Hepatocyte (in vitro differentiated cells): ENCODE measurements at regions not wholly inside any gene's neighbourhood (a gene's known extent, or its start where the extent isn't known, plus 50 kb on each side); places are given as distances from the start of the nearest gene placed in this dataset.
"Not testable (repeated sequence)": the region's sequence is repeated elsewhere in the genome, so short reads cannot be mapped to it uniquely, and the experiment has no call there.

Experiments
- DNase-seq: peaks from one replicate; pipeline ENCODE4 v3.0.0-alpha.2; 2016; ENCODE audit warnings: low spot score
- H2AFZ ChIP-seq: fragments of 200-600 bp; sonication (generic); 2 replicates; pipeline ENCODE4 v1.6.0; 2016; ENCODE audit warnings: antibody characterized with exemption, mild to moderate bottlenecking
- H3K27ac ChIP-seq: fragments of 200-600 bp; sonication (generic); 2 replicates; pipeline ENCODE4 v1.5.1; 2016; ENCODE audit warnings: mild to moderate bottlenecking
- H3K27me3 ChIP-seq: fragments of 200-600 bp; sonication (generic); 2 replicates; pipeline ENCODE4 v1.6.1; 2016
- H3K36me3 ChIP-seq: fragments of 200-600 bp; sonication (generic); replicated peaks from 2 replicates; pipeline ENCODE4 v1.5.1; 2016; ENCODE audit warnings: low read depth; ENCODE audit not compliant: insufficient read depth
- H3K4me1 ChIP-seq: fragments of 200-600 bp; sonication (generic); 2 replicates; pipeline ENCODE4 v1.5.1; 2016; ENCODE audit warnings: mild to moderate bottlenecking, moderate library complexity; ENCODE audit not compliant: insufficient read depth
- H3K4me2 ChIP-seq: fragments of 200-600 bp; sonication (generic); 2 replicates; pipeline ENCODE4 v1.6.0; 2016
- H3K4me3 ChIP-seq: fragments of 200-600 bp; sonication (generic); 2 replicates; pipeline ENCODE4 v1.5.1; 2016; ENCODE audit warnings: mild to moderate bottlenecking
- H3K79me2 ChIP-seq: fragments of 200-600 bp; sonication (generic); 2 replicates; pipeline ENCODE4 v1.6.0; 2017; ENCODE audit warnings: mild to moderate bottlenecking
- H3K9me2 ChIP-seq: fragments of 200-600 bp; sonication (generic); replicated peaks from 2 replicates; pipeline ENCODE4 v1.6.0; 2017; ENCODE audit warnings: mild to moderate bottlenecking; ENCODE audit not compliant: insufficient read depth
- H3K9me3 ChIP-seq: fragments of 200-600 bp; sonication (generic); 2 replicates; pipeline ENCODE4 v1.5.1; 2016; ENCODE audit warnings: low read depth, mild to moderate bottlenecking
- H4K20me1 ChIP-seq: fragments of 200-600 bp; sonication (generic); 2 replicates; pipeline ENCODE4 v1.6.0; 2016; ENCODE audit warnings: mild to moderate bottlenecking; ENCODE audit not compliant: insufficient read depth, poor library complexity, severe bottlenecking
- CTCF ChIP-seq: fragments of 200-600 bp; sonication (generic); IDR thresholded peaks from 2 replicates; pipeline ENCODE4 v1.5.1; 2016; ENCODE audit warnings: antibody characterized with exemption, mild to moderate bottlenecking; ENCODE audit not compliant: poor library complexity
- EZH2 ChIP-seq: fragments of 200-600 bp; sonication (generic); IDR thresholded peaks from 2 replicates; pipeline ENCODE4 v1.6.1; 2016; ENCODE audit warnings: antibody characterized with exemption, mild to moderate bottlenecking, borderline replicate concordance
- EZH2phosphoT487 ChIP-seq: fragments of 200-600 bp; sonication (generic); IDR thresholded peaks from one replicate; pipeline ENCODE4 v1.6.1; 2018; ENCODE audit warnings: antibody characterized with exemption, mild to moderate bottlenecking, low read depth, moderate library complexity; ENCODE audit not compliant: unreplicated experiment, severe bottlenecking
- WGBS: methylation state at CpG from one replicate; pipeline ENCODE4 v1.1.6; 2016; ENCODE audit warnings: low lambda C conversion rate; ENCODE audit errors: missing lambda C conversion rate; 5-methylcytosine and 5-hydroxymethylcytosine counted together

- no peaks in the 10 kb centered on the region for H3K36me3 ChIP-seq
- no peaks in the 10 kb centered on the region for H3K79me2 ChIP-seq
- TF ChIP-seq EZH2phosphoT487 (no peak), CTCF (no peak), EZH2 (no peak)
- WGBS, result 92% methylated on average over 2 of the region's 2 CpGs
- DNase-seq, result no peak
- no peaks in the 10 kb centered on the region for H3K27me3 ChIP-seq
- H4K20me1 ChIP-seq, result no peaks in the 10 kb centered on the region
- no peak overlapping the region for H3K4me3 ChIP-seq
- H3K4me2 ChIP-seq, result no peak overlapping the region
- H3K9me2 ChIP-seq, result no peaks in the 10 kb centered on the region
- H2AFZ ChIP-seq, result no peak overlapping the region
- no peak overlapping the region for H3K27ac ChIP-seq
- no peaks in the 10 kb centered on the region for H3K4me1 ChIP-seq
- no peaks in the 10 kb centered on the region for H3K9me3 ChIP-seq
These were observed 870.7 kb upstream of the CDH10 start for GRCh38 chr5:25515525-25515924.

- not testable (repeated sequence) for DNase-seq, H3K4me2 ChIP-seq, H3K27ac ChIP-seq, H3K9me3 ChIP-seq, H2AFZ ChIP-seq, H3K4me1 ChIP-seq, H4K20me1 ChIP-seq, H3K36me3 ChIP-seq, H3K79me2 ChIP-seq, H3K4me3 ChIP-seq, H3K9me2 ChIP-seq, H3K27me3 ChIP-seq
- 93% methylated on average over 2 of the region's 2 CpGs for WGBS
These were observed 865.9 kb upstream of the CDH10 start for GRCh38 chr5:25510692-25511091.

GRCh38 chr5:25508011-25508410 lies 863.2 kb upstream of the CDH10 start:
- not testable (repeated sequence) for H3K4me3 ChIP-seq, H3K79me2 ChIP-seq, H3K9me2 ChIP-seq, DNase-seq, H3K27me3 ChIP-seq, H3K36me3 ChIP-seq, H2AFZ ChIP-seq, H3K4me2 ChIP-seq, H3K9me3 ChIP-seq, H3K4me1 ChIP-seq, H3K27ac ChIP-seq, H4K20me1 ChIP-seq
- no CpG with 5 or more reads among the region's 4 CpGs for WGBS

GRCh38 chr5:25500635-25501034 lies 855.9 kb upstream of the CDH10 start:
- WGBS, result 65% methylated on average over 1 of the region's 1 CpG
- TF ChIP-seq CTCF, result no peak
- TF ChIP-seq EZH2phosphoT487, result no peak
- no peak for TF ChIP-seq EZH2

More at GRCh38 chr5:25500635-25501034, 855.9 kb upstream of the CDH10 start:
- Histone ChIP-seq H2AFZ (no peak overlapping the region), H3K4me2 (no peak overlapping the region), H3K79me2 (no peaks in the 10 kb centered on the region), H3K36me3 (no peaks in the 10 kb centered on the region), H3K27ac (no peak overlapping the region), H3K27me3 (no peaks in the 10 kb centered on the region), H3K4me1 (no peaks in the 10 kb centered on the region), H3K4me3 (no peak overlapping the region), H4K20me1 (no peaks in the 10 kb centered on the region), H3K9me2 (no peaks in the 10 kb centered on the region), H3K9me3 (no peaks in the 10 kb centered on the region)
- DNase-seq, result no peak
